CD4-positive, alpha-beta T cell treated with Interleukin-4 for 4 hours (primary cell): ENCODE measurements at regions not wholly inside any gene's neighbourhood (a gene's known extent, or its start where the extent isn't known, plus 50 kb on each side); places are given as distances from the start of the nearest gene placed in this dataset.

Experiments
- DNase-seq: peaks from one replicate; pipeline ENCODE4 v3.0.0-alpha.2; 2020

DNA sequence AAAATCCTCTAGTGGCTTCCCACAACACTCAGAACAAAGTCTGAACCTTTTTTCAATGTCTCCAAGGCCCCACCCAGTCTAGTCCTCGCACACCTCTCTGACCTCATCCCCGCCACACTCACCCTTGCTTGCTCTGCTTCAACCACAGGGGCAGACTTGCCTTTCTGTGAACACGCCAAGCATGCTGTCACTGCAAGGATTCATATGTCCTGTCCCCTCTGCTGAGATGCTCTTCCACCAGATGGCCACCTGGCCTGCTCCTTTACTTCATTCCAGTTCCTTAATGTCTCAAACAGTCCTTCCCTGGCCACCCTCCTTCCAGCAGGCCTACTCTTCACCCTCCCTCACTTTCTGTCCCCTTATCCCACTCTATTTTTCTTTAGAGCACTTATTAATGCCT is 60.6 kb upstream of the ARHGAP20 start:
- DNase-seq = no peak

DNA sequence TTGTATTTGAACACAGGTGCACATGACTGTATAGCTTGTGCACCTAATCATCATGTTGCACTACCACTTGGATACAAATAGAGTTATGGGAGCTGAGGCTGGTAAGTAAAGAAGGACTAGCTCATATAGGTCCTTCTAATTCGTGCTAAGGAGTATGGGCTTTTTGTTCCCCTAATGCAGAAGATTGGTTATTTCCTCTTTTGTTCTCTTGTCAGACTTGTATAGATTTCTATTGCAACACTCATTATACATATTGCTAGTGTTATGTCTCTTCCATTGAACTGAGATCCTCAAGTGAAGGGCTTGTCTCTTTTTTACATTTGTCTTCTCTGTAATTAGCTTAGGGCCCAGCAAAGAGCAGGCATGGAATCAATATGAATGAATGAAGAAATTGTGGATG is 54.1 kb upstream of the ARHGAP20 start:
- no peak for DNase-seq

DNA sequence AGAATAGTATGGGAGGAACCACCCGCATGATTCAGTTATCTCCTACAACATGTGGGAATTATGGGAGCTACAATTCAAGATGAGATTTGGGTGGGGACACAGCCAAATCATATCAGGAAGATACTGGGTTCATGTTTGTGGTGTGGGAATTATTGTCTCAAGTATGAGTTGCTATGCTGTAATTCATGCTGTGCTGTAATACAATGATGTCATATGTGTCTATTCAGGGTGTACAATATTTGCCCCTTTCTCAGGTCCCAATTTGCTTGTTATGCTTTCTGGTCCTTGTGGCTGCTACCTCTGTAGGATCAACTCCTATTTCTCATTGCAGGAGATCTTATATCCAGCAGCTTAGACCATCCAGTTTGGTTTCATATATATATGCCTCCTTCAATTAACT is 52.2 kb upstream of the ARHGAP20 start:
- DNase-seq = no peak

DNA sequence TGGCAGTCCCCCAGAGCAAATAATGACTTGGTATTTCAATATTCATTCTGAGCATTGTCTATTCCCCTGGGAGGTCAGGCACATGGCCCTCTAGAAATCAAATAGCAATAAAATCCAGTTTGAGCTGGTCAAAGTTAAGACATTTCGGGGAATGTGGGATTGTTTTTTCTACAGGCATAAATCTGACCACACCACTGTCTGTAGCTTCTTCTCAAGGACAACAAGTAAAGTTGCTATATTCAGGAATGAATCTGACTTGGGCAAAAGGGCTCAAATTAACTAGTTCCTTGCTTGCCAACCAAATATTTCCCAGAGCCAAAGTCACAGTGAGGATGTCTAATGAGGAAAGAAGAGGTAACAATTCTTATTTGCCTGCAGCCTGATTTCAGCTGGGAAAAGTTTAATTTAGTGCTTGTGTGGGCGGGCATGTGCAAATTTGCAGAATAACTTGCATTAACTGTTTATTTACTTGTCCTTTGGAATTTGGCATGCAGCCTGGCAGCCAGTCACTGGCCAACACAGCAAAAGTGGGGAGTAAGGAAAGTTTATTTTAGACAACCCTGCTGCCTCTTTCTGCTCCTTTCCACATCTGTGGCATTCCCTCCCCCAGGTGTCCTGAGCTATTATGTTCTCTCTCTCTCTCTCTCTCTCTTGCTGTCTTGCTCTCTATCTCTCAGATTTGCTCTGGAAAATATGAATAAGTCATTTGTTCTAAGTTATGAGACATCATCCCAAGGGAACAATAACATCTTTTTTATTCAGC is 51.2 kb upstream of the ARHGAP20 start:
- DNase-seq = no peak

DNA sequence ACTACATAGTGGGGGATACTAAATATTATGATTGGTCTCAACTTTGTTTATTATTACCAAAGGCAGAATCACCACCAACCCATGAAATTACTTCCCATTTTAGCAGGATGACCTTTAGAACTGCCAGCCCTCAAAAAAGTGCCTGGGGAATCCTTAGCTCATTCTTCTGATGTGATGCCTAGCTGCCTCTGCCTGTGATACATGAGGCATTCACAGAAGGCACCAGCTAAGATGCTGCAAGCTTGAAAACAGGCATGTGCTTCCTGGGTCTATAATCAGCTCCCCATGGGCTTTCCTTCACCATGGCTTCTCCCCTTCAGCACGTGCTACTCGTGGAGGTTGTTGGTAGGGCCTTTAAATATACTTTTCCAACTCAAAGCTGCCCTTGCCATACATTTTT is 50.4 kb upstream of the ARHGAP20 start:
- DNase-seq = no peak
